ES-I3 (cell line): ENCODE measurements at regions not wholly inside any gene's neighbourhood (a gene's known extent, or its start where the extent isn't known, plus 50 kb on each side); places are given as distances from the start of the nearest gene placed in this dataset.

Source experiments
- H3K36me3 ChIP-seq: 2 replicates; pipeline ENCODE4 v1.6.1; 2013; ENCODE audit warnings: mild to moderate bottlenecking, low read length, control low read depth, moderate library complexity; ENCODE audit not compliant: insufficient read depth
- H3K4me1 ChIP-seq: 2 replicates; pipeline ENCODE4 v1.6.1; 2013; ENCODE audit warnings: mild to moderate bottlenecking, control low read depth, low read length; ENCODE audit not compliant: insufficient read depth
- H3K9ac ChIP-seq: 2 replicates; pipeline ENCODE4 v1.6.1; 2013; ENCODE audit warnings: low read depth, mild to moderate bottlenecking, low read length, moderate library complexity
- H3K9me3 ChIP-seq: 2 replicates; pipeline ENCODE4 v1.6.1; 2013; ENCODE audit warnings: mild to moderate bottlenecking, low read length, moderate library complexity; ENCODE audit not compliant: control insufficient read depth, insufficient read depth

DNA sequence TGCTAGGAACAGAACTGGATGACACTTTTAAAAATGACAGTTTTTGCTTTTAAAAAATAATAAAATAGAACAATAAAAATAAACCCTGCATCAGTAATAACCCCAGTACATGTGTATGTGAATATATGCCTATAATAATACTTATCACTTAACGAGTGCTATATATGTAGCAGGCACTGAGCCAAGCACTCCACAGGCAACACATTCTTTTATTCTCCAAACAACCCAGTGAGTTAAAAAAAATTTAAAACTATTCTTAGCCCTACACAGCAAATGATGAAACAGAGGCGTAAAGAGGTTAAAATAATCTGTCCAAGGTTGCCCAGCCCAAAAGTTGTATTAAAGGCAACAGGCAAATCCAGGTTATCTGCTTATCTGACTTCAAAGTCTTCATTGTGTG lies 124.5 kb upstream of the SMIM23 start:
- Histone ChIP-seq H3K4me1 (0 out of 2 replicates have a peak, but pooled peaks cover 8% of the 10 kb centered on the region), H3K9ac (no peak overlapping the region), H3K9me3 (no peaks in the 10 kb centered on the region), H3K36me3 (no peaks in the 10 kb centered on the region)

- Histone ChIP-seq H3K9me3 (no peaks in the 10 kb centered on the region), H3K9ac (no peak overlapping the region), H3K36me3 (no peaks in the 10 kb centered on the region), H3K4me1 (peaks cover 20% of the 10 kb centered on the region)
These were observed 122.1 kb upstream of the SMIM23 start for GRCh38 chr5:171663311-171664085.

GRCh38 chr5:171664489-171664888 lies 121.1 kb upstream of the SMIM23 start:
- peaks cover 28% of the 10 kb centered on the region for H3K4me1 ChIP-seq
- H3K9me3 ChIP-seq: no peaks in the 10 kb centered on the region
- no peak overlapping the region for H3K9ac ChIP-seq
- H3K36me3 ChIP-seq: no peaks in the 10 kb centered on the region

GRCh38 chr5:171666815-171667214 lies 118.8 kb upstream of the SMIM23 start:
- Histone ChIP-seq H3K9me3 (no peaks in the 10 kb centered on the region), H3K9ac (no peak overlapping the region), H3K36me3 (no peaks in the 10 kb centered on the region), H3K4me1 (peaks cover 21% of the 10 kb centered on the region)

- Histone ChIP-seq H3K9me3 (no peaks in the 10 kb centered on the region), H3K36me3 (no peaks in the 10 kb centered on the region), H3K9ac (peak overlapping the region; percentile 42; the same call in 1 of the 2 replicates), H3K4me1 (peaks cover 21% of the 10 kb centered on the region)
These were observed 118.1 kb upstream of the SMIM23 start for GRCh38 chr5:171667341-171668096.

GRCh38 chr5:171668097-171668412 lies 117.6 kb upstream of the SMIM23 start:
- no peaks in the 10 kb centered on the region for H3K36me3 ChIP-seq
- no peaks in the 10 kb centered on the region for H3K9me3 ChIP-seq
- peak overlapping the region; percentile 42 for H3K9ac ChIP-seq
- peaks cover 21% of the 10 kb centered on the region for H3K4me1 ChIP-seq

- Histone ChIP-seq H3K9ac (no peak overlapping the region), H3K4me1 (peaks cover 21% of the 10 kb centered on the region), H3K36me3 (no peaks in the 10 kb centered on the region), H3K9me3 (no peaks in the 10 kb centered on the region)
These were observed 116.0 kb upstream of the SMIM23 start for GRCh38 chr5:171669571-171669970.

DNA sequence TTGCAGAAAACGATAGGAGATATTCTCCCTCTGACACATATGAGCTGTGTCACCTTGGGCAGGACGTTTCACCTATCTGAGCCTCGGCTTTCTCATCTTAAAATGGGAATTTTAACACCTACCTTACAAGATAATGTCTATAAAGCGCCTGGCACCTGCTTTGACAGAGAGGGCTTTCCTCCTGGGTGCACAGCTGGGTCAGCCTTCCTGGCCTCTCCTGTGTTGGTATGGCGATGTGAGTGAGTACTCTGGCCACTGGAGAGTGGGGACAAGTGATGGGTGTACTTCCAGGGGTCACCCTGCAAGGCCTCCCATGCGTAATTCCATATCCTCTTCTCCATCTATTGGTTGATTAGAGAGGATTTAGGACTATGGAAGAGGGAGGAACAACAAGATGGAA lies 113.1 kb upstream of the SMIM23 start:
- Histone ChIP-seq H3K4me1 (peaks cover 14% of the 10 kb centered on the region), H3K9ac (no peak overlapping the region), H3K9me3 (no peaks in the 10 kb centered on the region), H3K36me3 (no peaks in the 10 kb centered on the region)

DNA sequence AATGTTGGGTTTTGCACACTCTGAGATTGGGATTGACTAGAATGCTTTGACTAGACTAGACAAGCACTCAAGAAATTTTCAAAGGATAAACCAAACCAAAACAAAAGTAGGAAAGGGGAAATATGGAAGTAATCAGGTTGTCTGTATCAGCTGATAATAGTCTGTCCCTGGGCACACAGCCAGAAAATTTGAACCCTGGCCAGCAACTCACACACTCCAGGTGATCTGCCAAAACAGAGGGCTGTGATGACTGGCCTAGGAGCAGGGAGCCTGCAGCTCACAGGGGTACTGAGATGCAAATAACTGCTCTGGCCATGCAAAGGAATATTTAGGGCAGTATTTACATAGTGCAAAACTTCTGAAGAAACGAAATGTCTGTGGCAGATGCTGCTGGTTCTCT lies 112.3 kb upstream of the SMIM23 start:
- H3K36me3 ChIP-seq: no peaks in the 10 kb centered on the region
- H3K9ac ChIP-seq: no peak overlapping the region
- peaks cover 10% of the 10 kb centered on the region for H3K4me1 ChIP-seq
- no peaks in the 10 kb centered on the region for H3K9me3 ChIP-seq

GRCh38 chr5:171673840-171674239 lies 111.8 kb upstream of the SMIM23 start:
- no peaks in the 10 kb centered on the region for H3K36me3 ChIP-seq
- no peak overlapping the region for H3K9ac ChIP-seq
- H3K4me1 ChIP-seq: peaks cover 9% of the 10 kb centered on the region
- H3K9me3 ChIP-seq: no peaks in the 10 kb centered on the region

DNA sequence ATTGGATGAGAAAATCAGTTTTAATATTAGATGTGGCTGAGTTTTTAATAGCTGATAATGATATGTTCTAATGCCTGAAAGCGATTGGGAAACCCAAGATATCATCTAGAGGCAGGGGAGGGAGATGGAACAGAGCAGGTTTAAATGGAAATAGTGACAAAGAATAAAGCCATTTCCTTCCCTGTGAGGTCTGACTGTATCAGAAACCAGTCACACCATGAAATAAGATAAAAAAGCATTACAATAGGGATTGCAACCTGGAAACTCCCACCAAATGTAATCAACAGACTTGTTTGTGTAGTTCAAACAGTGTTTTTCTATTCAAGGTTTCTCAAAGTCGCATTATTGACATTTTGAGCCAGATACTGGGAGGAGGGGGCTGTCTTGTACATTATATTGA lies 110.1 kb upstream of the SMIM23 start:
- Histone ChIP-seq H3K36me3 (no peaks in the 10 kb centered on the region), H3K9ac (no peak overlapping the region), H3K9me3 (no peaks in the 10 kb centered on the region), H3K4me1 (peaks cover 17% of the 10 kb centered on the region)

DNA sequence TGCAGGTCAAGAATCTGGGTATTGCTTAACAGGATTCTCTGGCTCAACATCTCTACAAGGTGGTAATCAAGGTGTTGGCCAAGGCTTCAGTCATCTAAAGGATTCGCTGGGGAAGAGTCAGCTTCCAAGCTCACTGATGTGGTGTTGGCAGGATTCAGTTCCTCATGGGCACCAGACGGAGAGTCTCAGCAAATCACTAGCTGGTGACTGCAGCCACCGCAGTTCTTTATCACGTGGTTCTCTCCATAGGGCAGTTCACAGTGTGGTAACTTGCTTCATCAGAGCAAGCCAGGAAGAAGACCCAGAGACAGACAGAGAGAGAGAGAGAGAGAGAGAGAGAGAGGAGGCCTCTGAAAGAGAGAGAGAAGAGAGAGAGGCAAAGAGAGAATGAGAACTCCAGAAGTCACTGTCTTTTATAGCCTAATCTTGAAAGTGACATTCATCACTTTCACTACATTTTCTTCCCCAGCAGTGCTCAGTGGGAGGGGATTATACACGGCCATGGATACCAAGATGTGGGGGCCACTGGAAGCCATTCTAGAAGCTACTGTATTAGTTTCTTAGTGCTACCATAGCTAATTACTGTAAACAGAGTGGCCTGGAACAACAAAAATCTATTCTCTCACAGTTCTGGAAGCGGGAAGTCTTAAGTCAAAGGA lies 109.2 kb upstream of the SMIM23 start:
- H3K36me3 ChIP-seq: no peaks in the 10 kb centered on the region
- H3K9ac ChIP-seq: no peak overlapping the region
- peaks cover 17% of the 10 kb centered on the region for H3K4me1 ChIP-seq
- no peaks in the 10 kb centered on the region for H3K9me3 ChIP-seq

- Histone ChIP-seq H3K9ac (no peak overlapping the region), H3K36me3 (no peaks in the 10 kb centered on the region), H3K9me3 (no peaks in the 10 kb centered on the region), H3K4me1 (peaks cover 17% of the 10 kb centered on the region)
These were observed 107.0 kb upstream of the SMIM23 start for GRCh38 chr5:171678646-171679045.

DNA sequence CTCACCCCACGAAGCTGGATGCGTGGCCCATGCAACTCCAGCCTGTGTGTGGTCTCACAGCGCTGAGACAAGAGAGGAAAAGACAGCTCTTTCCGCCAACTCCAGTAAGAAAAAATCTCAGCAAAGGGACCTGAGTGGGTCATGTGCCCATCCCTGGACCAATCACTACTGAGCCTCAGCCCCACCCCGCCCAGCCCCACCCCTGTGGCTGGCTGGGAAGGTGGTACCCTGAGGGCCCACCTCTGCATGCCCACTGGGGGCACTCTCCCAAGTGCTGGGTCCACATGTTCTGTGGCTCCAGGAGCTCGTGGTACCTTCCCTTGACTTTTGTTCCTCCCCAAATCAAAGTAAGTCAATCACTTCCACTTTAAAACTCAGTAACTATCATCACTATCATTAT lies 105.1 kb upstream of the SMIM23 start:
- H3K9ac ChIP-seq: no peak overlapping the region
- H3K36me3 ChIP-seq: no peaks in the 10 kb centered on the region
- H3K9me3 ChIP-seq: no peaks in the 10 kb centered on the region

GRCh38 chr5:171681061-171681460 lies 104.6 kb upstream of the SMIM23 start:
- Histone ChIP-seq H3K9me3 (no peaks in the 10 kb centered on the region), H3K9ac (no peak overlapping the region), H3K36me3 (no peaks in the 10 kb centered on the region), H3K4me1 (peaks cover 17% of the 10 kb centered on the region)

More for the DNA sequence above, 105.1 kb upstream of the SMIM23 start:
- peaks cover 17% of the 10 kb centered on the region for H3K4me1 ChIP-seq
